Type B pancreatic cell (in vitro differentiated cells): ENCODE measurements at regions not wholly inside any gene's neighbourhood (a gene's known extent, or its start where the extent isn't known, plus 50 kb on each side); places are given as distances from the start of the nearest gene placed in this dataset.

Source experiments
- DNase-seq: peaks from one replicate; pipeline ENCODE4 v3.0.0; 2021; ENCODE audit warnings: mixed read lengths; ENCODE audit not compliant: unreplicated experiment; ENCODE audit errors: extremely low spot score
- H3K27ac Mint-ChIP-seq: 2 replicates; pipeline ENCODE4 v1.8.0; 2021; ENCODE audit warnings: mild to moderate bottlenecking, mixed read lengths
- H3K27me3 Mint-ChIP-seq: 2 replicates; pipeline ENCODE4 v1.8.0; 2021; ENCODE audit warnings: mixed read lengths
- H3K36me3 Mint-ChIP-seq: 2 replicates; pipeline ENCODE4 v1.8.0; 2021; ENCODE audit warnings: mixed read lengths
- H3K4me1 Mint-ChIP-seq: one replicate; pipeline ENCODE4 v1.8.0; 2021; ENCODE audit warnings: mixed read lengths; ENCODE audit not compliant: unreplicated experiment
- H3K4me3 Mint-ChIP-seq: 2 replicates; pipeline ENCODE4 v1.8.0; 2021; ENCODE audit warnings: mild to moderate bottlenecking, mixed read lengths
- H3K9me3 Mint-ChIP-seq: 2 replicates; pipeline ENCODE4 v1.8.0; 2021; ENCODE audit warnings: mixed read lengths
- TF ChIP-seq, protein P1 (sequence below): fragments of 200-600 bp; sonication (generic); conservative IDR thresholded peaks from 2 replicates; pipeline ENCODE4 v1.5.0; 2021; ENCODE audit warnings: antibody characterized with exemption, mild to moderate bottlenecking

DNA sequence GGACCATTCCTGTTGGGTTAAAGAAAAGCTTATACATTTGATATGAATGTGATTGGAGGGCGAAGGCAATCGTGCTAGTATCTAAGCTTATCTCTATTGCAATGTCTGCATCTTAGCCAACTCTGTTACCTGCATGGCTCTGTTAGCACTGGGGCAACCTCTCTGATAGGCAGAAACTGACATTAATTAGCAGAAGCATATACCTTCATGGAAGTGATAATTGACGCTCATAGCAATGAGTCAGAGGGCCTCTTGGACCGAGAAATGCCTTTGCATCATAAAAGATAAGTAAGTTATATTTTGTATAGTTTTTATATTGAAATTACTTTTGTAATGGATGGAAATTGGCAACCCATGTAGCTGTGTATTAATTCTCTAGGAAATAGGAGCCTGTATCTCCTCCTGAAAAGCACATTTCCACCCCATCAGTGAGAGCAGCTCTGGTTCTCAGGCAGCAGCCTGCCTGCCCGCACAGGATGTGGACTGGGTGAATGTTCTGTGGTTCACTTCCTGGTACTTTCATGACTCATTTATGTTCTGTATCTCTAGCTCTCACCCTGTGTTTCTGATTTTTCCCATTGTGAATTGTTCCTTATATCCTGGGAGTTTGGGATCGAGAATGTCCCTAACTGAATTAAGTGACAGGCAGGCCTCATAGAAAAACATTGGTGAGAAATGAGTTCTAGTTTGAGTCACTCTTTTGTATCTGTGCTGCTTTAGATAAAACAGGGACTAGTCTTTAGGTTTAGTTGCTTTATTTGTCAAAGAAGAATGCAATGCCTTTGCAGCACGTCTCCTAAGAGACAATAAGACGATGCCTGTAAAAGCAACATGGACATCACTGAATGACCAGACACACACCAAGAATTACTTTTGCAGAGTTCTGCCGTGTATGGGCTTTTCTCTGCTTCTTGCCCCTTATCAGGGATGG lies 344.9 kb downstream of the DCDC2C start:
- H3K4me1 Mint-ChIP-seq: no peaks in the 10 kb centered on the region
- H3K9me3 Mint-ChIP-seq: peaks cover 4% of the 10 kb centered on the region
- DNase-seq: no peak
- no peaks in the 10 kb centered on the region for H3K27me3 Mint-ChIP-seq
- TF ChIP-seq, protein P1, sequence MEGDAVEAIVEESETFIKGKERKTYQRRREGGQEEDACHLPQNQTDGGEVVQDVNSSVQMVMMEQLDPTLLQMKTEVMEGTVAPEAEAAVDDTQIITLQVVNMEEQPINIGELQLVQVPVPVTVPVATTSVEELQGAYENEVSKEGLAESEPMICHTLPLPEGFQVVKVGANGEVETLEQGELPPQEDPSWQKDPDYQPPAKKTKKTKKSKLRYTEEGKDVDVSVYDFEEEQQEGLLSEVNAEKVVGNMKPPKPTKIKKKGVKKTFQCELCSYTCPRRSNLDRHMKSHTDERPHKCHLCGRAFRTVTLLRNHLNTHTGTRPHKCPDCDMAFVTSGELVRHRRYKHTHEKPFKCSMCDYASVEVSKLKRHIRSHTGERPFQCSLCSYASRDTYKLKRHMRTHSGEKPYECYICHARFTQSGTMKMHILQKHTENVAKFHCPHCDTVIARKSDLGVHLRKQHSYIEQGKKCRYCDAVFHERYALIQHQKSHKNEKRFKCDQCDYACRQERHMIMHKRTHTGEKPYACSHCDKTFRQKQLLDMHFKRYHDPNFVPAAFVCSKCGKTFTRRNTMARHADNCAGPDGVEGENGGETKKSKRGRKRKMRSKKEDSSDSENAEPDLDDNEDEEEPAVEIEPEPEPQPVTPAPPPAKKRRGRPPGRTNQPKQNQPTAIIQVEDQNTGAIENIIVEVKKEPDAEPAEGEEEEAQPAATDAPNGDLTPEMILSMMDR: no peak
- no peak overlapping the region for H3K4me3 Mint-ChIP-seq
- H3K27ac Mint-ChIP-seq: no peak overlapping the region
- no peaks in the 10 kb centered on the region for H3K36me3 Mint-ChIP-seq

DNA sequence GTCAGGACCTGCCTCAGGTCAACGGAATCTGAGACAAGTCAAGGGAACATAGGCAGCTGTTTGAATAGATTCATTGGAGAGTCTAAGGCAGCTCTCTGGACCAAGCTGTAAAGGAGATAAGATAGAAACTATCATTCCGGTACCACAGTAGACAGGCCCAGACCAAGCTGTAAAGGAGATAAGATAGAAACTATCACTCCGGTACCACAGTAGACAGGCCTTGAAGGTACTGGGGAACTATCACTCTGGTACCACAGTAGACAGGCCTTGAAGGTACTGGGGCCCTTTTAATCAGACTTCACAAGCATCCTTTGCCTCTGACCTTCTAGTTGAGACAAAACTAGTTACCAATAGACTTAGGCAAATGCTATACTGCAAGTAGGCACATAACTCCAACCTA lies 346.1 kb downstream of the DCDC2C start:
- no peak for DNase-seq
- H3K4me3 Mint-ChIP-seq: no peak overlapping the region
- no peaks in the 10 kb centered on the region for H3K9me3 Mint-ChIP-seq
- H3K36me3 Mint-ChIP-seq: no peaks in the 10 kb centered on the region
- no peak overlapping the region for H3K27ac Mint-ChIP-seq
- no peaks in the 10 kb centered on the region for H3K27me3 Mint-ChIP-seq
- H3K4me1 Mint-ChIP-seq: no peaks in the 10 kb centered on the region
- TF ChIP-seq, protein P1: no peak

DNA sequence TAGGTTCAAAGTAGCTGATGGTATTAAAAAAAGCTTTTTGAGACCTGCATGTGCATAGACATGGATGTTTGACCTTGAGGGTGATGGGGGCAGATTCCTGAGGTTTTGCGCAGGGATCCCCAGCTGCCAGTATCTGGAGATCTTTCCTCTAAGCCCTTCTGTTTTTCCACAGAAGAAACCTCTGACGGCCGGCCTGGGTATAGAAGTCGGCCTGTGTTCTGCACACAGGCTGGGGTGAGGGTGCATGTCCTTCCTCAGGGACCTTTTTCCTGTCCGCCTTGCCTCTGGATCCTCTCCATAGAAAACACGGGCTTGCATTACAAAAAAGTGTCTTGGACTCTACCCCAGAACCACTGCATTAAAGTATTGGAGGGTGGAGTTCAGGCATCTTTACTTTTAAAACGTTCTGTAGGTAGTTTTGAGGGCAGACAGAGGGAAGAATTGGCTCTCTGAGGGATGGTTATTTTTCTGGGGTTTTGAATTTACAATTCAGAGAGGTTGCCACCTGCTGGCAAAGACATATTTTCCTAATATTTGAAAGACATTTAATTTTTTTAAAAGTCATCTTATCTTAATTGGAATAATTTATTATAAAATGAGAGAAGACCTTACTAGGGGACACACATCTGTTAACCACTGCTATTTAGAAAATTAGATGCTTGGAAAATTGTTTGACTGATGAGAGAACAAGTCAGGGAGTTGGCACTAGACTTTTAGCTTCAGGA lies 350.6 kb downstream of the DCDC2C start:
- Mint-ChIP-seq H3K36me3 (no peaks in the 10 kb centered on the region), H3K9me3 (no peaks in the 10 kb centered on the region), H3K4me3 (no peak overlapping the region), H3K4me1 (peaks cover 5% of the 10 kb centered on the region), H3K27ac (no peak overlapping the region), H3K27me3 (no peaks in the 10 kb centered on the region)
- TF ChIP-seq, protein P1: peak; percentile 53
- DNase-seq: no peak

DNA sequence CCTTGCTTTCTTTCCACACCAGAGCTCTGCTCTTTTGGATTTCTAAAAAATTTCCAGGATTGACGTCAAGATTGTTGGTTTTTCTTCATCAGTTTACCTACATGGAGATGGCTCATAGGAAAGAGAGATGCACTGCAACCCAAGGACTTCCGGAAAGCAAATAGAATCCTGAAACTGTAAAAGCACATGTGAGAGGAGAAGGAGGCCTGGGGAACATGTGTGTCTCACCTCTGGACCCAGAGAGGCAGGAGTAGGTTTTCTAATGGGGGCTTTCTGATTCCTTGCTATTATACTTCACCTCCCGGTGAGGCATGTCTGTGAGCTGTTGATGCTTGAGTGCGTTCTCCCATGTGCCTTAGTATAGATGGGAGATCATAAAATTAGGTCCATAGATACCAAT lies 362.8 kb downstream of the DCDC2C start:
- no peak overlapping the region for H3K4me3 Mint-ChIP-seq
- H3K27me3 Mint-ChIP-seq: no peaks in the 10 kb centered on the region
- TF ChIP-seq, protein P1: no peak
- H3K36me3 Mint-ChIP-seq: no peaks in the 10 kb centered on the region
- no peak for DNase-seq
- no peak overlapping the region for H3K27ac Mint-ChIP-seq
- H3K9me3 Mint-ChIP-seq: no peaks in the 10 kb centered on the region
- H3K4me1 Mint-ChIP-seq: no peaks in the 10 kb centered on the region

DNA sequence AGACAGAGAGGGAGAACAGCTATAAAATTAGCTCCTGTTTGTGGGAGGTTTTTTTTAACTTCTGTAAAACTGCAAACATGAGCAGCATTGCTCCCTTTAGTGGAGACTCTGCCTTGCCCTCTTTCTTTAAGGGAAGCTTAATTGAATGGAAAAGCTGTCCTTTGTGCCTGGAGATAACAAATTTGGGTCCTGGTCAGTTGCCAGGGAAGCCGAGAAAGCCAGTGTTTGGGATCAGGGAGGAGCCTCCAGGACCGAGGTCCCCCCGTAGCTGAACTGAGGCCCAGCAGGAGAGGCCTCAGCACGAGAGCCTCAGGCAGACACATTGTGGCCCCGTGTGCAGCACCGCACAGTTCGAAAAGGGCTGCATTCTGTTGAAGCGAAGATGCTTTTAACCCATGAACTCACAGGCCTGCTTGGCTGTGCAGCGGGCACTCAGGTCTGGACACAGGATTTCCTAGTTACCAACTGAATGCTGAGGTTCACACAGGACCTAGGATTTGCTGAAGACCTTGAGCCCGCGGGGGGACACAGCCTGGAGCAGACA lies 369.7 kb downstream of the DCDC2C start:
- H3K4me3 Mint-ChIP-seq: no peak overlapping the region
- no peak for DNase-seq
- no peak overlapping the region for H3K27ac Mint-ChIP-seq
- TF ChIP-seq, protein P1: no peak
- H3K4me1 Mint-ChIP-seq: peaks cover 4% of the 10 kb centered on the region
- peaks cover 2% of the 10 kb centered on the region for H3K9me3 Mint-ChIP-seq
- no peaks in the 10 kb centered on the region for H3K27me3 Mint-ChIP-seq
- no peaks in the 10 kb centered on the region for H3K36me3 Mint-ChIP-seq
